ENCODE measurements at regions not wholly inside any gene's neighbourhood (a gene's known extent, or its start where the extent isn't known, plus 50 kb on each side); places are given as distances from the start of the nearest gene placed in this dataset.

DNA sequence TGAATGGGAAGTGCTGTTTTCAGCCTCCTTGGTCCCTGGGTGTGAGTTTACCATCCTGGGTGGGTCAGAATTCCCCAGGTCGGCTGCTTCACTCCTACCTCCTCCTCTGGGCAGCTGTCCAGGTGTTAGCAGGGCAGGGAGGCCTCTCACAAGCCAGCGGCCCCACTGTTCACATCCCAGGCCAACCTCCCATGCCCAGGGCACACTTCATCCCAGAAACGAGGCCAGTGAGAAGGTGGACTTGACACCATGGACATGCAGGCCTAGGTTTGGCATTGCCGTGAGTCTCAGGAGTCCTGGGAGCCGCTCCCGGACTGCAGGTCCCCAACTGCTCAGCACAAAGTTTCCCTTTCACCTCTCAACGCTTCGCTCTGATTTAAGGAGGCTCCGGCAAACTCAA lies 229.6 kb upstream of the IRX2 start:
- Histone ChIP-seq H3K4me3 (replicated peaks in 1 of 3) (no peak overlapping the region), H3K27me3 (no peaks in the 10 kb centered on the region), H3K9me3 (no peaks in the 10 kb centered on the region), H3K36me3 (no peaks in the 10 kb centered on the region), H3K4me1 (no peaks in the 10 kb centered on the region), H3K27ac (no peak overlapping the region)
- WGBS, 2 donors = 75 to 83% methylated on average over 8 to 9 of the region's 9 CpGs
- DNase-seq = no peak
- TF ChIP-seq, protein P1, sequence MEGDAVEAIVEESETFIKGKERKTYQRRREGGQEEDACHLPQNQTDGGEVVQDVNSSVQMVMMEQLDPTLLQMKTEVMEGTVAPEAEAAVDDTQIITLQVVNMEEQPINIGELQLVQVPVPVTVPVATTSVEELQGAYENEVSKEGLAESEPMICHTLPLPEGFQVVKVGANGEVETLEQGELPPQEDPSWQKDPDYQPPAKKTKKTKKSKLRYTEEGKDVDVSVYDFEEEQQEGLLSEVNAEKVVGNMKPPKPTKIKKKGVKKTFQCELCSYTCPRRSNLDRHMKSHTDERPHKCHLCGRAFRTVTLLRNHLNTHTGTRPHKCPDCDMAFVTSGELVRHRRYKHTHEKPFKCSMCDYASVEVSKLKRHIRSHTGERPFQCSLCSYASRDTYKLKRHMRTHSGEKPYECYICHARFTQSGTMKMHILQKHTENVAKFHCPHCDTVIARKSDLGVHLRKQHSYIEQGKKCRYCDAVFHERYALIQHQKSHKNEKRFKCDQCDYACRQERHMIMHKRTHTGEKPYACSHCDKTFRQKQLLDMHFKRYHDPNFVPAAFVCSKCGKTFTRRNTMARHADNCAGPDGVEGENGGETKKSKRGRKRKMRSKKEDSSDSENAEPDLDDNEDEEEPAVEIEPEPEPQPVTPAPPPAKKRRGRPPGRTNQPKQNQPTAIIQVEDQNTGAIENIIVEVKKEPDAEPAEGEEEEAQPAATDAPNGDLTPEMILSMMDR (IDR thresholded peaks at IDR 0.05) = no peak
- no peak for TF ChIP-seq POLR2A (IDR thresholded peaks at IDR 0.05)
- intact Hi-C loops (cut with DNase I) = no loop called here

DNA sequence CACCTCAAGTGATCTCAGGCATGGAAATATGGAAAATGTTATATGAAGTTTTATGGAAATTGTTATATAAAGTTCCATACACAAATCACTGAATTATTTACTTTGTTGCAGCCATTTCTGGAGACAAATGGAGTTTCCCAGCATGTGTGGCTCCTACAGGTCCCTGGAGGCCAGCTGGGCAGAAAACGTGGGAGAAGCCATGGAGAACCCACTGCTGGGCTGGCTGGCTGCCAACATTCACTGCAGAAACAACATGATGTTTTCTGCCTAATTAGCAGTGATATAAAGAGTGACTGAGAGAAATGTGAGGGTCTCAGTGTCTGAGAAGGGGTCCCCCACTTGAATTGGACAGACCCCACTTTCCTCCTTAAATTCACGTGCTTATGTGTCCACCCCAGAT lies 208.8 kb upstream of the IRX2 start:
- TF ChIP-seq POLR2A (IDR thresholded peaks at IDR 0.05) = no peak
- TF ChIP-seq, protein P1 (IDR thresholded peaks at IDR 0.05) = no peak
- H3K9me3 ChIP-seq = no peaks in the 10 kb centered on the region
- no peaks in the 10 kb centered on the region for H3K36me3 ChIP-seq
- intact Hi-C loops (cut with DNase I) = no loop called here
- WGBS, 2 donors = 27 to 39% methylated on average over 2 of the region's 2 CpGs
- H3K4me3 ChIP-seq (replicated peaks in 1 of 3) = no peak overlapping the region
- H3K4me1 ChIP-seq = no peaks in the 10 kb centered on the region
- H3K27ac ChIP-seq = no peak overlapping the region
- no peaks in the 10 kb centered on the region for H3K27me3 ChIP-seq
- no peak for DNase-seq

DNA sequence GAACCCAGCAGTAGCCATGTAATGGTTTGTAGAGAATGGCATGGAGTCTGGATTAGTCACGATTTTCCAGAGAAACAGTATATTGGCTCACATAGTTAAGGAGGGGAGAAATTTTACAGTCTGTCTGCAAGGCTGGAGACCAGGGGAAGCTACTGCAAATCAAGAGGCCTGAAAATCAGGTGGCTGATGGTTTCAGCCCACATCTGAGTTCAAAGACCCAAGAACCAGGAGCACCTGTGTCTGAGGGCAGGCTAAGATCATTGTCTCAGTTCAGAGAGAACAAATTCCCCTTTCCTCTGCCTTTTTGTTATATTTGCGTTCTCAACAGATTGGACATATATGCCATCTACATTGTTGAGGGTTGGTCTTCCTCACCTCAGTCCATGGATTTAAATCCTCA lies 207.5 kb upstream of the IRX2 start:
- Histone ChIP-seq H3K27me3 (no peaks in the 10 kb centered on the region), H3K27ac (no peak overlapping the region), H3K4me1 (no peaks in the 10 kb centered on the region), H3K4me3 (replicated peaks in 1 of 3) (no peak overlapping the region), H3K9me3 (no peaks in the 10 kb centered on the region), H3K36me3 (no peaks in the 10 kb centered on the region)
- 85 to 90% methylated on average over 2 of the region's 2 CpGs for WGBS, 2 donors
- TF ChIP-seq, protein P1 (IDR thresholded peaks at IDR 0.05) = no peak
- DNase-seq = no peak
- intact Hi-C loops (cut with DNase I) = no loop called here

DNA sequence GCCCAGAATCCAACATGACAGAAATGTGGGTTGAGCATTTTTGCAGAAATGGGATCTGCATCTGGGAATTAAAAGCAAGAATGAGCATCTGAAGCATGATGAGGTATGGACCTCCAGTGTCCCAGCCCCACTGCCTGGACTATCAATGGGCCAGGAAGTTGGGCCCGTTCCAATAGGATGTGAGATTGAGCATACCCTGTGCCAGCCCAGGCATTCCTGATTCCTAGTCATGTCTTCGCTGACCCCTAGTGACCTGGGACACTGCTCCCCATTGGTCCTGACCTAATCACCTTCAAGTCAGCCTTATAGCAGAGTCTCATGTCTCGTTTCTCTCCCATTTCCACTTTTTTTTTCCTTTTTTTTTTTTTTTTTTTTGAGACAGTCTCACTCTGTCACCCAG lies 197.4 kb upstream of the IRX2 start:
- Histone ChIP-seq H3K27me3 (no peaks in the 10 kb centered on the region), H3K4me3 (replicated peaks in 1 of 3) (no peak overlapping the region), H3K36me3 (no peaks in the 10 kb centered on the region), H3K4me1 (no peaks in the 10 kb centered on the region), H3K9me3 (no peaks in the 10 kb centered on the region), H3K27ac (no peak overlapping the region)
- WGBS, 2 donors = 75 to 81% methylated on average over 3 of the region's 3 CpGs
- no peak for DNase-seq
- intact Hi-C loops (cut with DNase I) = no loop called here
- TF ChIP-seq, protein P1 (IDR thresholded peaks at IDR 0.05) = no peak
- no peak for TF ChIP-seq POLR2A (IDR thresholded peaks at IDR 0.05)

DNA sequence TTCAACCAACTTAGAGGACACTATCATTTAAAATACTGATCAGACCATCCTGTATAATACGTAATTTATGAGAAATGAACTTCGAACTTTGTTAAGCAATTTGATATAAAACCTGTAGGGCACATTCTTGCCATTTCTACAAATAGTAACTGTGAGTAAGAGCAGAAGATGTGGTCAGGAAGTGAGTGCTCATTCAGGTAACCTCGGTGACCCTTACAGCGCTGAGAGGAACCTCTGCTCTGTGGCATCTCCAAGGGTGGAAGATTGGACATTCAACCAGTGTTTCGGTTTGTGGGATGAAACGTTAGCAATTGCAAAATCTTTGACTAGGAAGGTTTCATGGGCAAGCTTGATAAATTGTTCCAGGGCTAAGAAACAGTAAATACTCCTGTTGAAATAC lies 194.8 kb upstream of the IRX2 start:
- TF ChIP-seq, protein P1 (IDR thresholded peaks at IDR 0.05) = no peak
- no peak for TF ChIP-seq POLR2A (IDR thresholded peaks at IDR 0.05)
- H3K4me1 ChIP-seq = no peaks in the 10 kb centered on the region
- H3K9me3 ChIP-seq = no peaks in the 10 kb centered on the region
- no peaks in the 10 kb centered on the region for H3K27me3 ChIP-seq
- intact Hi-C loops (cut with DNase I) = no loop called here
- DNase-seq = no peak
- no peak overlapping the region for H3K27ac ChIP-seq
- no peaks in the 10 kb centered on the region for H3K36me3 ChIP-seq
- WGBS, 2 donors = 73 to 84% methylated on average over 6 of the region's 6 CpGs
- no peak overlapping the region for H3K4me3 ChIP-seq (replicated peaks in 1 of 3)

All from thyroid gland (tissue), 4 donors.